GM12878 (cell line): ENCODE measurements at regions not wholly inside any gene's neighbourhood (a gene's known extent, or its start where the extent isn't known, plus 50 kb on each side); places are given as distances from the start of the nearest gene placed in this dataset.

Source experiments
- ATAC-seq: fragments of 200-7000 bp; cut with Tn5 transposase; 3 replicates; pipeline ENCODE4 v1.9.1; 2020; ENCODE audit warnings: mild to moderate bottlenecking, moderate library complexity
- BruUV-seq: library from RNA; stranded (reverse); fragments of 400-500 nt; replicated peaks from 2 replicates; lab custom pipeline; 2021; lab: Mats Ljungman, UMichigan
- CTCF ChIA-PET: fragments of 300-600 bp; sonication (Branson Sonifier 250); formaldehyde crosslinking; extraction: SDS; loops from one replicate; lab custom pipeline; 2021; ENCODE audit warnings: inconsistent platforms; lab: Yijun Ruan, JAX
- POLR2A ChIA-PET: fragments of 350-600 bp; formaldehyde crosslinking; extraction: SDS; loops from one replicate; lab custom pipeline; 2021; ENCODE audit warnings: inconsistent platforms; lab: Charles Lee
- RAD21 ChIA-PET: fragments of 300-600 bp; sonication (Branson Sonifier 250); formaldehyde crosslinking; loops from one replicate; lab custom pipeline; 2023; ENCODE audit warnings: antibody characterized with exemption; ENCODE audit not compliant: unreplicated experiment; lab: Charles Lee
- SMC1A ChIA-PET: fragments of 300-600 bp; sonication (Branson Sonifier 250); formaldehyde crosslinking; loops from one replicate; lab custom pipeline; 2023; ENCODE audit not compliant: unreplicated experiment, uncharacterized antibody; lab: Charles Lee
- DNase-seq: peaks from one replicate; pipeline ENCODE4 v3.0.0-alpha.2; 2011; ENCODE audit warnings: low read depth, low spot score
- FAIRE-seq: peaks from 3 replicates; lab custom pipeline; 2011; peaks lifted over from hg19 to GRCh38; lab: Jason Lieb, UNC
- H2AFZ ChIP-seq: 2 replicates; pipeline ENCODE4 v1.6.0; 2011; ENCODE audit warnings: low read depth, low read length, control low read depth; ENCODE audit not compliant: control insufficient read depth
- H3K27ac ChIP-seq: 2 replicates; pipeline ENCODE4 v1.5.1; 2011; ENCODE audit warnings: control low read depth; ENCODE audit not compliant: control insufficient read depth, insufficient read depth
- H3K27me3 ChIP-seq, 2 experiments: replicated peaks in 1 of 2; 2 replicates each; pipeline versions ENCODE4 v1.6.0 to v1.6.1; 2011; ENCODE audit warnings: low read length in 1 of 2; ENCODE audit not compliant: control insufficient read depth in 2 of 2, insufficient read depth in 2 of 2
- H3K36me3 ChIP-seq, 2 experiments: 2 replicates each; pipeline ENCODE4 v1.5.1; 2011; ENCODE audit warnings: low read length in 1 of 2; ENCODE audit not compliant: control insufficient read depth in 2 of 2, insufficient read depth in 2 of 2
- H3K4me1 ChIP-seq: 2 replicates; pipeline ENCODE4 v1.6.1; 2011; ENCODE audit warnings: mild to moderate bottlenecking, low read length, moderate library complexity, mixed read lengths; ENCODE audit not compliant: control insufficient read depth, insufficient read depth
- H3K4me2 ChIP-seq: 2 replicates; pipeline ENCODE4 v1.6.0; 2011; ENCODE audit warnings: control low read depth; ENCODE audit not compliant: control insufficient read depth, insufficient read depth
- H3K4me3 ChIP-seq: fragments of 200-600 bp; sonication (generic); 2 replicates; pipeline ENCODE4 v1.5.1; 2016
- H3K79me2 ChIP-seq: 2 replicates; pipeline ENCODE4 v1.6.0; 2011; ENCODE audit warnings: low read length; ENCODE audit not compliant: control insufficient read depth, insufficient read depth
- H3K9ac ChIP-seq: 2 replicates; pipeline ENCODE4 v1.8.0; 2011; ENCODE audit warnings: low read length, control low read depth, mixed read lengths; ENCODE audit not compliant: control insufficient read depth, insufficient read depth
- H3K9me3 ChIP-seq: replicated peaks from 3 replicates; pipeline ENCODE4 v1.5.1; 2011; ENCODE audit warnings: mild to moderate bottlenecking, low read length; ENCODE audit not compliant: control insufficient read depth, insufficient read depth
- H4K20me1 ChIP-seq: 2 replicates; pipeline ENCODE4 v1.6.0; 2011; ENCODE audit not compliant: control insufficient read depth, insufficient read depth
- DPF2 ChIP-seq: fragments of 450-650 bp; IDR thresholded peaks from 2 replicates; pipeline ENCODE4 v1.6.1; 2017; ENCODE audit warnings: mild to moderate bottlenecking
- HDGF ChIP-seq: fragments of 450-650 bp; IDR thresholded peaks from 2 replicates; pipeline ENCODE4 v1.6.1; 2016; ENCODE audit warnings: antibody characterized with exemption
- MXI1 ChIP-seq: fragments of 150-350 bp; IDR thresholded peaks from 2 replicates; pipeline ENCODE4 v1.6.1; 2011; ENCODE audit warnings: low read depth, mild to moderate bottlenecking, inconsistent platforms, low read length, improper control_type of control experiment
- NFYB ChIP-seq: IDR thresholded peaks from 2 replicates; pipeline ENCODE4 v1.6.1; 2011; ENCODE audit warnings: low read depth, mild to moderate bottlenecking, low read length, improper control_type of control experiment, moderate library complexity; ENCODE audit not compliant: insufficient read depth
- PAX8 ChIP-seq: fragments of 450-650 bp; IDR thresholded peaks from 2 replicates; pipeline ENCODE4 v1.6.1; 2017; ENCODE audit warnings: mild to moderate bottlenecking, moderate library complexity
- PML ChIP-seq: IDR thresholded peaks from 2 replicates; pipeline ENCODE4 v1.6.1; 2012; ENCODE audit warnings: low read length, inconsistent platforms
- SIX5 ChIP-seq: IDR thresholded peaks from 2 replicates; pipeline ENCODE4 v1.6.1; 2011; ENCODE audit warnings: mild to moderate bottlenecking, low read depth, low read length, moderate library complexity; ENCODE audit not compliant: severe bottlenecking
- SP1 ChIP-seq: IDR thresholded peaks from one replicate; pipeline ENCODE4 v1.6.1; 2011; ENCODE audit warnings: low read depth, low read length
- SUPT20H ChIP-seq: IDR thresholded peaks from 2 replicates; pipeline ENCODE4 v1.6.1; 2011; ENCODE audit warnings: low read depth, mild to moderate bottlenecking, low read length, moderate library complexity, borderline replicate concordance; ENCODE audit not compliant: control insufficient read depth
- TCF12 ChIP-seq: IDR thresholded peaks from 2 replicates; pipeline ENCODE4 v1.6.1; 2011; ENCODE audit warnings: low read depth, mild to moderate bottlenecking, low read length
- YY1 ChIP-seq: IDR thresholded peaks from 2 replicates; pipeline ENCODE4 v1.6.1; 2011; ENCODE audit warnings: low read depth, mild to moderate bottlenecking, low read length
- ZNF622 ChIP-seq: fragments of 450-650 bp; IDR thresholded peaks from 2 replicates; pipeline ENCODE4 v1.6.1; 2017; ENCODE audit warnings: mild to moderate bottlenecking, inconsistent platforms
- WGBS: methylation state at CpG from one replicate; pipeline ENCODE4 v1.1.6; 2016; ENCODE audit warnings: low lambda C conversion rate; ENCODE audit not compliant: insufficient replicate concordance, insufficient coverage; ENCODE audit errors: missing lambda C conversion rate; 5-methylcytosine and 5-hydroxymethylcytosine counted together
- in situ Hi-C: fragments of 300-500 bp; cut with MboI; formaldehyde crosslinking; loops from 9 replicates; pipeline ENCODE4 v1.14.3; 2018; ENCODE audit warnings: mixed read lengths
- intact Hi-C: fragments of 100-400 bp; cut with micrococcal nuclease; formaldehyde crosslinking; loops from one replicate; pipeline ENCODE4 v1.14.2; 2022; ENCODE audit not compliant: unreplicated experiment
- TF ChIP-seq, protein P1 (sequence below): fragments of 450-650 bp; IDR thresholded peaks from 2 replicates; pipeline ENCODE4 v1.6.1; 2017; ENCODE audit warnings: low read depth, mild to moderate bottlenecking, moderate library complexity
- TF ChIP-seq, protein P2 (sequence below): fragments of 450-650 bp; formaldehyde crosslinking; IDR thresholded peaks from 2 replicates; pipeline ENCODE4 v1.4.0; 2022; ENCODE audit warnings: mild to moderate bottlenecking, moderate library complexity

DNA sequence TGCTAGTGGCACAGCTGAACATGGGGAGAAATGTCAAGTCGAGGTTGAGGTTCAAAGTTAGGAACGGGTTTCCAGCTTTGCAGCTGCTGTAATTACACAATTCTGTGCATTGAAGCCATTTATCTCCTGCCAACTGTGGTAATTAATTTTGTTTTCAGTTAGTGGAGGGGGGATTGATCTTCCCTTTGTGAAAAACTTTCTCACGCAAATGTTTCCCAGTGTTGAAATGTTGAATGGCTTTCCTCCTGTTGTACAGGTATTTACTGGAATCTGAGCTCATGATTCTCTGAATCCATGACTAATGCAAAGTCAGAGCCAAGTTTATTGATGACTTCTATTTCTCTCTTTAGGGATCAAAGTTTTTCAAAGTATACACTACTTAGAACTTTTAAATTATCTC, 198.4 kb upstream of the SLC35B3 start (continued):
- TF ChIP-seq SUPT20H (no peak), SP1 (no peak), TCF12 (no peak), YY1 (no peak), ZNF622 (no peak)
- TF ChIP-seq, protein P1, sequence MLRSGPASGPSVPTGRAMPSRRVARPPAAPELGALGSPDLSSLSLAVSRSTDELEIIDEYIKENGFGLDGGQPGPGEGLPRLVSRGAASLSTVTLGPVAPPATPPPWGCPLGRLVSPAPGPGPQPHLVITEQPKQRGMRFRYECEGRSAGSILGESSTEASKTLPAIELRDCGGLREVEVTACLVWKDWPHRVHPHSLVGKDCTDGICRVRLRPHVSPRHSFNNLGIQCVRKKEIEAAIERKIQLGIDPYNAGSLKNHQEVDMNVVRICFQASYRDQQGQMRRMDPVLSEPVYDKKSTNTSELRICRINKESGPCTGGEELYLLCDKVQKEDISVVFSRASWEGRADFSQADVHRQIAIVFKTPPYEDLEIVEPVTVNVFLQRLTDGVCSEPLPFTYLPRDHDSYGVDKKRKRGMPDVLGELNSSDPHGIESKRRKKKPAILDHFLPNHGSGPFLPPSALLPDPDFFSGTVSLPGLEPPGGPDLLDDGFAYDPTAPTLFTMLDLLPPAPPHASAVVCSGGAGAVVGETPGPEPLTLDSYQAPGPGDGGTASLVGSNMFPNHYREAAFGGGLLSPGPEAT, result no peak

DNA sequence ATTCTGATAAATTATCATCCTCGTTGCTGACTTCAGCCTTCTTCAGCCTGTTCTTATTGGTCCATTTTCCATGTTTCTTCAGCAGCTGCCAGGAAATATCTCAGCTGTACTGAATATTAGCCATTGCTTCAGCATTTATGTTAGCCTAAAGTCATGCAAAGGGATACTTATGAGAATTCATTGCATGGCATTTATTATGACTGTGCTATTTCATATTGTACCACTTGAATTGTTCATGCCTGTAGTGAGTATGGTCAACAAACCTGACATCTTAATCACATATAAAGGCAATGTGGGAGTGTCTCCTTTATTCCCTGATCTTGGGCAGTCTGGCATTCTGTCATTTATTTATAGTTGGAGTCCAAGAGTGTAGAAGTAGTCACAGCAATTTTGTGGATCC, 193.4 kb upstream of the SLC35B3 start:
- RAD21 ChIA-PET, result no interaction called here
- WGBS, result 0% methylated on average over 1 of the region's 1 CpG
- CTCF ChIA-PET, result no interaction called here
- DNase-seq, result no peak
- SMC1A ChIA-PET, result interaction anchor here (1.3 to 1.4 kb wide), 2 partner anchors 15 to 114 kb away, joined by 3 to 4 read pairs; no protein-coding TSS in a partner anchor
- H3K4me2 ChIP-seq, result no peak overlapping the region
- TF ChIP-seq NFYB, result no peak
- TF ChIP-seq DPF2, result no peak
- TF ChIP-seq SIX5, result no peak
- TF ChIP-seq PML, result no peak
- no peak for TF ChIP-seq HDGF
- no peak for TF ChIP-seq MXI1
- no peak for TF ChIP-seq PAX8
- TF ChIP-seq, protein P2, sequence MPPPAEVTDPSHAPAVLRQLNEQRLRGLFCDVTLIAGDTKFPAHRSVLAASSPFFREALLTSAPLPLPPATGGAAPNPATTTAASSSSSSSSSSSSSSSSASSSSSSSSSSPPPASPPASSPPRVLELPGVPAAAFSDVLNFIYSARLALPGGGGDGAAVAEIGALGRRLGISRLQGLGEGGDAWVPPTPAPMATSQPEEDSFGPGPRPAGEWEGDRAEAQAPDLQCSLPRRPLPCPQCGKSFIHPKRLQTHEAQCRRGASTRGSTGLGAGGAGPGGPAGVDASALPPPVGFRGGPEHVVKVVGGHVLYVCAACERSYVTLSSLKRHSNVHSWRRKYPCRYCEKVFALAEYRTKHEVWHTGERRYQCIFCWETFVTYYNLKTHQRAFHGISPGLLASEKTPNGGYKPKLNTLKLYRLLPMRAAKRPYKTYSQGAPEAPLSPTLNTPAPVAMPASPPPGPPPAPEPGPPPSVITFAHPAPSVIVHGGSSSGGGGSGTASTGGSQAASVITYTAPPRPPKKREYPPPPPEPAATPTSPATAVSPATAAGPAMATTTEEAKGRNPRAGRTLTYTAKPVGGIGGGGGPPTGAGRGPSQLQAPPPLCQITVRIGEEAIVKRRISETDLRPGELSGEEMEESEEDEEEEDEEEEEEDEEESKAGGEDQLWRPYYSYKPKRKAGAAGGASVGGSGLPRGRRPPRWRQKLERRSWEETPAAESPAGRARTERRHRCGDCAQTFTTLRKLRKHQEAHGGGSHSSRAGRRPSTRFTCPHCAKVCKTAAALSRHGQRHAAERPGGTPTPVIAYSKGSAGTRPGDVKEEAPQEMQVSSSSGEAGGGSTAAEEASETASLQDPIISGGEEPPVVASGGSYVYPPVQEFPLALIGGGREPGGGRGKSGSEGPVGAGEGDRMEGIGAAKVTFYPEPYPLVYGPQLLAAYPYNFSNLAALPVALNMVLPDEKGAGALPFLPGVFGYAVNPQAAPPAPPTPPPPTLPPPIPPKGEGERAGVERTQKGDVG (CRISPR knock-in tag), result no peak
- no peak overlapping the region for H3K9ac ChIP-seq
- H4K20me1 ChIP-seq, result no peaks in the 10 kb centered on the region
- no peak overlapping the region for H3K27ac ChIP-seq
- in situ Hi-C loops, result no loop called here
- H3K9me3 ChIP-seq, result no peaks in the 10 kb centered on the region
- no TSS peak for BruUV-seq
- no peak for FAIRE-seq
- no peaks in the 10 kb centered on the region for H3K4me1 ChIP-seq
- intact Hi-C loops, result no loop called here
- H2AFZ ChIP-seq, result no peak overlapping the region
- H3K36me3 ChIP-seq, result no peaks in the 10 kb centered on the region
- no peaks in the 10 kb centered on the region for H3K79me2 ChIP-seq
- no peak overlapping the region for H3K4me3 ChIP-seq
- ATAC-seq, result no peak
- POLR2A ChIA-PET, result no interaction called here
- no peaks in the 10 kb centered on the region for H3K27me3 ChIP-seq
